IPS DF 19.7 (cell line): ENCODE measurements at regions not wholly inside any gene's neighbourhood (a gene's known extent, or its start where the extent isn't known, plus 50 kb on each side); places are given as distances from the start of the nearest gene placed in this dataset.
"Not testable (repeated sequence)": the region's sequence is repeated elsewhere in the genome, so short reads cannot be mapped to it uniquely, and the experiment has no call there.

ENCODE experiments used
- DNase-seq: peaks from one replicate; pipeline ENCODE4 v3.0.0-alpha.2; 2013; ENCODE audit warnings: low read depth, low spot score

DNA sequence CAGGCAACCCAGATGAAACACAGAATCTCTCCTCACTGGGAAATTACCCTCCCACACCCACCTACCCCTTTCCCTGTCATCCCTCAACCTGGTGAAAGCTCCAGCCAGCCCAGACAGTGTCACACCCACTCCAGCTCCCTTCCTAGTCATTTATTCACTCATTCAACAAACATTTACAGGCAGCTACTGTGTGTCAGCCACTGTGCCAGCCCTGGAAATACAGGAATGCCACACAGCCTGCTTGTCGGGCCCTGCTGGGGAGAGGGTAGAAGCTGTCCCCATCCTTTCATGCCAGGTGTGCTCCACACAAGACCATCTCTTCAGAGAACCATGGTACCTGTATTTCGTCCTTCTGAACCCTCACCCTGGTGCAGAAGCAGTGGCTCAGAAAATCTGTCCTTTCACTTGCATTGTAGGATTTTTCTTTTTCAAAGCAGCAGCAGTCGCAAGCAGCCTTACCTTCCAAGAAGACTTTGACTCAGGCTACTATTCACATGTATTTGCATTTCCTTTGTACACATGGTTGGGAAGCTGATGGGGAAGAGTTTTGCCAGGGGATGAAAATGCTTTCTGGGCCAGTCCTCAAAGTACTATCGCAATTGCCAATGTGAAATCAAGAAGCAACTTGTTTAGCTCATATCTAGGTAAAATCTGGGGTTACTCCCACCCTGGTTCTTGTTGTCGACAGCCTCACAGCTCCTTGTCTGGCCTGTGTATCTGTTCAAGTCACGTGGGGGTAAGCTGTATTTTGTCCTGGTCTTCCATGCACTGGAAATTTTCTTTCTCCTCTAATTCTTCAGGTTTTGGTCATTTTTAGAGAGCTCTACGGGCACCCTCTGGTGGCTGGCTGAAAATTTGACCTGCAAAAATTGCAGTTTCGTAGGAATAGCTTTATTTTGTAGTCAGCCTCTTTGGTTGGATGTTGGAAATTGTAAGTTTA, 147.4 kb upstream of the EGLN3 start:
- DNase-seq: no peak

DNA sequence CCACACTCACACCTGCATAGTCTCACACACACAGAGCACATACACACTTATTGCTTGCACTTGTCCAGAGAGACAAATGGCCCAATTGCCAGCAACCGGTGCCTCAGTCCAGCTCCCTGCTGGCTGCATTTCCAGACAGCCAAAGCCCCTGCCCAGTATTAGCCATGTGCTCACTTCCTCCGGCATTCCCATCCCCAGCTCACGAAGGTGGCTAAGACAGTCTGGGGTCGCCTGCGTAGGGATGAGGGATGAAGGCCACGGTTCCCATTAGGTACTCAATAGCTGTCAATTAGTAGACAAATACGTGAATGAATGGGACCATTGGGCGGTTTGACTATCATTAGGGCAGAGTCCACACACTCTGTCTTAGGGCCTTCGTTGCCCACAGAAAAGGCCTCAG, 146.8 kb upstream of the EGLN3 start:
- no peak for DNase-seq

DNA sequence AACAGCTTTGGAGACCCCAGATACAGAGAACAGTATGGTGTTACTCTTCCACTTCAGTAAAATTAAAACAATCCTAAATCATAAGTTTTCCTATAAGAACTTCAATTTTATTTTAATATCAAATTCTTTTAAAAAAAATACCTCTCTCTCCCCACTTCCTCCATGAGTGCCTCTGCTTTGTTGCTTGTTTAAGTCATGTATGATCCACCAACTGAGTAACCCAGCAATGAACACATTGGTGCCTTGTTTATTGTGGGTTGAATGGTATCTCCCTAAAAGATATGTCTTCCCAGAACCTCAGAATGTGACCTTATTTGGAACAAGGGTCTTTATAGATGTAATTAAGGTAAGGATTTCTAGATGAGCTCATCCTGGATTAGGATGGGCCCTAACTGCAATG, 143.5 kb upstream of the EGLN3 start:
- no peak for DNase-seq

DNA sequence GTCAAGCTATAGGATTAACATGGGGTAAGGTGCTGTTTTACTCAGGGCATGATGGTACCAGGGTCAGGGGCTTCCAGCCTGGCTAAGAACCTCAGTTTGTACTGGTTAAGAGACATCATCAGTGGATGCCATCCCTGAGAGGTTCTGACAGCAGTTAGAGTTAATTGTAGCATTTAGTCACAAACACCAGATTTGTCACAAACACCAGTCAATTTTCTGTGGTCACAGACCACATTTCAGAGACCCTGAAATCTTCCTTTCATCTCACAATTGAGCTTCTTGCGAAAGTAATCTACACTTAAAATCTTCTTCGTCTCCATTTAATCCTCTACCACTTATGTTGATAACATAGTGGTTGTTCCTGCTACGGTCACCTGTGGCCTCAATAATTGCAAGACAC, 143.0 kb upstream of the EGLN3 start:
- no peak for DNase-seq

DNA sequence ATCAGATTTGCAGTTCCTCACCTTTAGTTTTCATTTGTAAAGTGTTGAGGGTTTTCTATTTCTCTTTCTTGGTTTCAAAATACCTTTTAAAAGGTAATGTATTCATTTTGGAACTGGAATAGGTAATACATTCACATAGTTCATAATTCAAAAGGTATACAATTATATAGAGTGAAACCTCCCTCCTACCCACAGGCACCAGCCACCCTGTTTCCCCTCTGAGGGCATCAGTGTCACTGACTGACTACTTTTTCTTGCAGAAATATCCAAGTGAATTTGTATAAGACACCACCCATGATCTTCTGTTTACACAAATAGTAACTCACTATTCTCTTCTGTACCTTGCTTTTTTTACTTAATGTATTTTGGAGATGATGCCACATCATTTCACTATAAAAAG, 139.6 kb upstream of the EGLN3 start:
- no peak for DNase-seq

DNA sequence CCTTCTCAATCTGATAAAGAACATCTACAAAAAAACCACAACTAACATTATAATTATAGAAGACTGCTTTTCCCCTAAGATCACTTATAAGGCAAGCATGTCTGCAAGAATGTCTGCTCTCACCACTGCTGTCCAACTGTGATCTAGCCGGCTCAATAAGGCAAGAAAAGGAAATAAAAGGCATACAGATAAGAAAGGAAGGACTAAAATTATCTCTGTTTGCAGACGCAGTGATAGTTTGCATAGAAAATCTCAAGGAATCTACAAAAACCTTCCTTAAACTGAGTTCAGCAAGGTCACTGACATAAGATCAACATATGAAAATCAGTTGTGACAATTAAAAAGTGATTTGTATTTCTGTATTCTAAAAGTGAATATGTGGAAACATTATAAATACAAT, 138.0 kb upstream of the EGLN3 start:
- DNase-seq: no peak

DNA sequence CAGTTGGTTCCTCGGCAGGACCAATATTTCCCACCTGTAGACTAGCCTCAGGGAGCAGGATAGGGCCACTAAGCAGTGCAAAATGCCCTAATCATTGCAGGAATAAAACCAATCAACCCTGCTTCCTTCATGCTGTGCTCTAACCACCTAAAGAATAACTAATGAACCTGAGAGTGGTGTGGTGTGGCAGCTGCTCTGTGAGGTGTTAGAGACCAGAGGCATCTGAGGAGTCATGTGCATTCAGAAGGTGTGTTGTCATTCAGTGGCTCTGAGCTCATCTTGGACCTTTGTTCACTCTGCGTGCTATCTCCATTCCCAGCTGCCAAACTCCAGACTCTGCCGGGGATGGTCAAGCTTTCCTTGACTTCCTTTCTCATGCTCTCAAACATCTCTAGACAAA, 136.7 kb upstream of the EGLN3 start:
- no peak for DNase-seq

DNA sequence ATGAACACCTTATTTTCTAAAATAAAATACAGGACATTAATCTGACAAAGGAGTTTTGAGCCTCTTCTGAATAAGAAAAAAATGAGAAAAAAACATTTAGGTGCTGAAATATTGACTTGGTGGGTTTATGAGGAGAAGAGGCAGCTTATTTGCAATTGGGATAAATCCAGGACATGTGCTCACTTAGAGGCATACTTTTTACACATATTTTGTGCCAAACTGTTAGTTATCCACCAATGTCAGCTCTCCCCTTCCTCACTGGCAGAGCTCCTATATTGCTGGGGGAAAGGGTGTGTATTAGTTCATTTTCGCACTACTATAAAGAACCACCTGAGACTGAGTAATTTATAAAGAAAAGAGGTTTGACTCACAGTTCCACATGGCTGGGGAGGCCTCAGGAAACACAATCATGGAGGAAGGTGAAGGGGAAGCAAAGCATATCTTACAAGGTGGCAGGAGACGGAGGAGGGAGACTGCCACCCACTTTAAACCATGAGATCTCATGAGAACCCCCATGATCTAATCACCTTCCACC, 135.4 kb upstream of the EGLN3 start:
- no peak for DNase-seq

DNA sequence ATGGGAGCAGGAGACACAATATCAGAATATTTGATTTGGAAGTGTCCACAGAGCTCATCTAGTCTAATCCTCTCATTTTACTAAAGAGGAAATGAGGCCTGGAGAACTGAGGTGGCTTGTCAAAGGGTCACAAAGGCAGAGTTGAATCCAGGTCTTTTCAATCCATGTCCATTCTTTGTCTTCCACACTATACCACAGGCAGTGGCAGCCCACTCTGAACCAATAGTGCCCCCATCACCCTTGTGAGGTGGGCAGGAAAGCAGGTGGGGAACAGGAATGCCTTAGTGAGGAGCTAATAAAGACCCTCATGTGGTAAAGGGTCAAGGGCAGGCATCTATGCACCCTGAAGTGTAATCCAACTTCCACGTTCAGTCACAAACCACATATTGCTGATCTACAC, 134.8 kb upstream of the EGLN3 start:
- DNase-seq: no peak

DNA sequence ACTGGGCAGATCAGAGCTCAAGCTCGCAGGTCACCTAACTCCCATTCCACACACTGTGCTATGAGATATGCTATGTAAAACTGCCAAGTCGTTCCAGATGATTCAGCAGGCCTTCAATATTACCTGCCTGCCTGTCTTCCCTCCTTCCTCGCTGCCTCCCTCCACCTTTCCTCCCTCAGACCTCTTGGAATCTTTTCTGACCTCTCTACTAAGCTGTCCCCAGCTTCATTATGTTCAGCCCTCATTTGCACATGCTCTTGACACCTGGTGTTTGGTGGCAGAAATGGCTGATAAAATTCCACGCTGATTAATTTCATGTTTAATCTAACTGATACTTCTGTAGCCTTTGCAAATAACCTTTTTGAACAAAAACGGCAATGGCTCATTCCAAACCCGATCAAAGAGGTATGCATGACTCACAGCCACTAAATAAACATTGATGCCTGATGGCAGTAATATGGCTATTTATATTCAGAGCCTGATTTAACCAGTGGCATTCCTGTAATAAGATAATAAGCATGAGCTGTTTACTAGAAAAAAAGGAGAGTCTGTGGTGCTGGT, 130.8 kb upstream of the EGLN3 start:
- no peak for DNase-seq

DNA sequence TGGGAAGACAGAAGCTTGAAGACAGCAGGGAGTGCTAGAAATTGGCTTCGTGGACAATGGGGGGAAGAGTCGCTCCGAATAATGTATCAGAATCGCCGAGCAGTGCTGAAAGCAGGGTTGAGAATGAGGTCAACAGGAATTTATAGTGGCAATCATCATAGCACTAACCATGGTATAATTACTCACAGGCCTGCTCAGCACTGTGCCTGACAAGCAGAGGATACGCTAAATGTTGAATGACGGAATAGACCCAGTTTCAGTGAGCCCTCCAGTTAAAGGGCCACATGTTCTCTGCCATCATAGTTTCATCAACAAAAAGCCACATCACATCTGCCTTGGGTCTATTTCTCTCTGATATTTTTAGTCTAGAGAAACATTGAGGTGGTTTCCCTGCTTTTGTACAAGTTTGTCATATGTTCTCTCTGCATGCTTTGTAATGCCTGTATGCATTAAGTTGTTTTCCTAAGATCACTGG, 130.3 kb upstream of the EGLN3 start:
- DNase-seq: no peak

DNA sequence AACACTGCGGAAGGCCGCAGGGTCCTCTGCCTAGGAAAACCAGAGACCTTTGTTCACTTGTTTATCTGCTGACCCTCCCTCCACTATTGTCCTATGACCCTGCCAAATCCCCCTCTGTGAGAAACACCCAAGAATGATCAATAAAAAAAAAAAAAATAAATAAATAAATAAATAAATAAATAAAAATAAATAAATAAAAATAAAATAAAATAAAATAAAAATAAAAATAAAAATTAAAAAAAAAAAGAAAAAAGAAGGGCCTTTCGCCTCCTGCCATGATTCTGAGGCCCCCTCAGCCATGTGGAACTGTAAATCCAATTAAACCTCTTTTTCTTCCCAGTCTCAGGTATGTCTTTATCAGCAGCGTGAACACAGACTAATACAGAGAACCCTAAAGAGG, 128.8 kb upstream of the EGLN3 start:
- DNase-seq: not testable (repeated sequence)

DNA sequence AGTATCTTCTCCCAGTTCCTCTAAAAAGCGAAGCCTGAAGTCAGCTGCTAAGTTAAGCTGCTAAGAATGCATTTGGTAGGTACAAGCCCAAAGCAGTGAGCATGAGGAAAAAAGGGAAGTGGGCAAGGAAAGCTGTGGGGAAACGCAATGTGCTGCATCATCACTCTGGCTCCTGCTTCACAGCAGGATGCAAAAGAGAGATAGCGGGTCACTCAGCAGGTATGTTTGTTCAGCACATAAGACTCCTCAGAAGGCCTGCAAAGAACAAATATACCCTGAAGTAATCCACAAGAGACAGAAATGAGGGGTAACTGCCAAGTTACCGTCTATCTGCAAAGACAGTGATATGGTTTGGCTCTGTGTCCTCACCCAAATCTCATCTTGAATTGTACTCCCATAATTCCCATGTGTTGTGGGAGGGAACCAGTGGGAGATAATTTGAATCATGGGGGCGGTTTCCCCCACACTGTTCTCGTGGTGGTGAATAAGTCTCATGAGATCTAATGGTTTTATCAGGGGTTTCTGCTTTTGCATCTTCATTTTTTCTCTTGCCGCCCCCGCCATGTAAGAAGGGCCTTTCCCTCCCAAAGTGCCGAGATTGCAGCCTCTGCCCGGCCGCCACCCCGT, 127.4 kb upstream of the EGLN3 start:
- no peak for DNase-seq

DNA sequence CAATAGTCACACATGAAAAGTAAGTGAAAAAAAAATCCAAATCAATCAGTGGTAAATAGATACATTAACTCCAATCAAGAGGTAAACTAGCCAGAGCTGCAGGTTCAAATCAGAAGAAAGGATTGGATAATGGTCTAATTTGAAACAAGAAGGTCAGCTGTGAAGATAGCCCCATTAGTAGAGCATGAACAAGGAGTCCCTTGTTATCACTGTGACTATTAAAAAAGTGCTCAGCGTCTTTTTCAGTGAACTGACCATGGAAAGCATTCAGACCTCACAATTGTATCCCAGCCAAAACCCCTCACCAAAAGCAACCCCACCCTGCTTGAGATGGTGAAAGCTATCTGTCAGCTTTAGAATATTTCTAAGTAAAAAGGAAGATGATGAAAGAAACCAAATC, 125.0 kb upstream of the EGLN3 start:
- no peak for DNase-seq

DNA sequence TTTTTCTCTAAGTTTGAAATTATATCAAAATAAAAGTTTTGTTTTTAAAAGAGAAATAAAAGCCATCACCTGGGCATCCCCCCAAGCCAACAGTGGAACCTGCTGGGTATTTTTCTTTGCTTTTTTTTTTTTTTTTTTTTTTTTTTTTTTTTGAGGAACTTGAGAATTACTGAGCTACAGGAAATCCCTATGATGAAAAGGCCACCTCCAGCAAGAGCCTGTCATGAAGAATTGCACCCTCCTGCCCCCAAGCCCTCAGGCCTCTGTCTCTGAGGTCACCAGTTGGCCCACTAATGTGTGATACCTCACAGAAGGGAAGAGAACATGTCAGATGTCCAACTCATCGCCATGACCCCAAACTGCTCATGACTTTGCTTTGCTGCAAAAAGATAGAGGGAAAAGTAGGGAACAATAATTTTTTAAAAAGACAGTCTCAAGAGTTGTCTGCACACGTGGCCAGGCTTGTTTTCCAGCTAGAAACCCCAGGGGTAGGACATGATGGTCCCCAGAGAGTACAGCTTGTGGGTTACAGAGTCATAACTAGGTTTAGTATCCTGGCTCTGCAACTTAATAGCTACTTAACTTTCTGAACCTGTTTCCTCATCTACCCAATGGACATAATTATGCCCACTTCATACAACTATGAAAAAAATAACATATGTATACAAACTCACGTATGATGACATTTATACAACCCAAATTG, 124.3 kb upstream of the EGLN3 start:
- DNase-seq: no peak

DNA sequence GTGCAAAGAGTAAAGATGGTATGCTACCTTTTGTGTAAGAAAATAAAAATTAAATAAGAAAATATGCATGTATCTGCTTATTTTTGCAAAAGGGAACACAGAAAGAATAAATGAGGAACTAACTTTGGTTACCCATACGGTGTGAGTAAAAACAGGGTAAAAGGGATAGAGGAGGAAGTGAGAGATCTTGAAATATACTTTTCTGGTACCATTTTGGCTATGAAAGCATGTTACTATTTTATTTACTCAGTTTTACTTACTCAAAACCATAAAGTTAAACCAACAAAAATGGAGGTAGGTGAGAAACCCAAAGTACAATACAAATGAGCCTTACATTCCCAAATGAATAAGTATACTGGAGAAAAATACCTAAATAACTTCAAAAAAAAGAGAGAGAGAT, 122.0 kb upstream of the EGLN3 start:
- no peak for DNase-seq

DNA sequence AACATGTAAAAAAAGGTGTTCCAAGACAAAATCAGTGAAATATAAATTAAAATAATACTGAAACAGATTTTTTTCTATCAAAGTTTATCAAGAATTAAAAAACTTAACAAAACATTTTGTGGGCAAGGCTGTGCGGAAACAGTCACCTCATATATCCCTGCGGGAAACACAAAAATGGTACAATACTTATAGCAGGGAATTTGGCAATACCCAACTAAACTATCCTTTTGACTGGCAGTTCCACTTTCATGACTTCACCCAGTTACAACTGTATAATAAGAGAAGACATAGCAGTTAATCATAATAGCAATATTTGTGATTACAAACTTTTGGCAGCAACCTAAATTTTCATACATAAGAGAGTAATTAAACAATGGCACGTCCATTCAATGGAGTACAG, 121.5 kb upstream of the EGLN3 start:
- DNase-seq: no peak

DNA sequence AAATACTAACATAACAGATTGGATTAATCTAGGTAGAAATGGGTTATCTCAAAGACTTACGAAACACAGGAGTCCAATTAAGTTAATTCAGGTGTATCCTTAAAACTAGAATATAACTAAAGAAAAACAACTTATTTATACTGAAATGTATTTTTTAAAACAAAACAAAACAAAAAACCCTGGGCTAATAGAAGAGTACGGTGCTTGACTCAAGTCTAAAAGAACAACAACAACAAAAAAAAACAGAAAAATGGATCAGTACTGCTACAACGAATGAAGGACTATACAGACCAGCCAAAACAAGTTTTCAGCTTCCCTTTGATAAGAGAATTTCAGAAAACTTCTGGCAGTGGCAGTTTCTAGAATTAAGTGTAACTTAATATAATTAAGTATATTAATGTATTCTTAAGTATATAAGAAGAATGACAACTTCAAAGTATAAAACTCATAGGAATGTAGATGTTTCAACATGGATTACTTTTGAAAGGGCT, 120.1 kb upstream of the EGLN3 start:
- no peak for DNase-seq

DNA sequence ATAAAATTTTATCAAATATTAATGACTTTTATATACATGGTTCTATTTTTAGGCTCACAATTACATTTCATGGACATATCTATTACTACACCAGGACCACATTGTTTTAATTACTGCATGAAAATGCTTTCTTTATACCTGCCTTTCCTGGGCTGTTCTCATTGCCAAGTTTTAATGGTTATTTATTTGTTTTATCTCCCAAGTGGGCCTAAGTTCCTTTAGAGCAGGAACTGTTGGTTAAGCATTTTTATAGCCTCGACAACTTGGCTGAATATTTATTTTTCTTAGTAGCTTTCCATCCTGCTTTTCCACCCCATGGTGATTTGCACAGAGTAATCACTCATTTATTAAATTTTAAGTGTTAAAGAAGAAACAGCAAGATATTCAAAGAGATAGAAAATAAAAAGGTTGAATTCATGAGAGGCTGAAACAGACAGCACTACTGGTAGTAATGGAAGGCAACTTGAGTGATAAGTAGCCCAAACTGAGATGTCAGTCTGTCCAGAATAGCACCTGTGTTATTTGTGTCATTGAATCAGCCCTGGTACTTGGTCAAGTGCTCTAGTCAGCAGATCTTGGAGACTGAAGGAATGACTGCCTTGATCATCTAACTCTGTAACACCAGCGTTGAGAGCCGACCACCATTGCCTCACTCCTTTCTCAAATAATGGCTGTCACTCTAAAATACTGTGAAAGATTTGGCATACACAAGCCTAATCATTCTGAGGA, 119.1 kb upstream of the EGLN3 start:
- DNase-seq: no peak

DNA sequence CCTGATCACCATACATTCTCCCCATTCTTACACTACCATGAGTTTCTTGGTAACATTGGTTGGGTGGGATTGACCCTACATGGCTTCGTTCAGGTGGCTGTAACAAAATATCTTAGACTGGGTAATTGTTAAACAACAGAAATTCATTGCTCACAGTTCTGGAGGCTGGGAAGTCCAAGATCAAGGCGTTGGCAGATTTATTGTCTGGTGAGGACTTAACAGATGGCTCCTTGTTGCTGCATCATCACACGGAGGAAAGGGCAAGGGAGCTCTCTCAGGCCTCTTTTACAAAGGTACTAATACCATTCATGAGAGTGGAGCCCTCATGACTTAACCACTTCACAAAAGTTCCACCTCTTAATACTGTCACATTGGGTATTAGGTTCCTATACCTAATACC, 116.7 kb upstream of the EGLN3 start:
- DNase-seq: no peak
